Thyroid gland (tissue), 4 donors: ENCODE measurements at regions not wholly inside any gene's neighbourhood (a gene's known extent, or its start where the extent isn't known, plus 50 kb on each side); places are given as distances from the start of the nearest gene placed in this dataset.
"Not testable (repeated sequence)": the region's sequence is repeated elsewhere in the genome, so short reads cannot be mapped to it uniquely, and the experiment has no call there.

Experiments used
- DNase-seq, 2 donors: peaks; one replicate each; pipeline ENCODE4 v3.0.0-alpha.2; 2019
- H3K27ac ChIP-seq, 3 donors: fragments of 200-600 bp; sonication (generic); 1 replicate in 2 of 3; 2 replicates in 1 of 3; pipeline ENCODE4 v1.5.1; 2016 to 2019; ENCODE audit warnings: mild to moderate bottlenecking in 1 of 3, moderate library complexity in 1 of 3
- H3K27me3 ChIP-seq: fragments of 200-600 bp; sonication (generic); one replicate; pipeline ENCODE4 v1.5.1; 2019
- H3K36me3 ChIP-seq, 2 donors: fragments of 200-600 bp; sonication (generic); one replicate each; pipeline ENCODE4 v1.5.1; 2016 to 2019
- H3K4me1 ChIP-seq, 2 donors: fragments of 200-600 bp; sonication (generic); one replicate each; pipeline ENCODE4 v1.5.1; 2017 to 2019
- H3K4me3 ChIP-seq, 3 donors: fragments of 200-600 bp; sonication (generic); replicated peaks in 1 of 3; 1 replicate in 2 of 3; 2 replicates in 1 of 3; pipeline ENCODE4 v1.5.1; 2016; ENCODE audit warnings: mild to moderate bottlenecking in 1 of 3
- H3K9me3 ChIP-seq: fragments of 200-600 bp; sonication (generic); one replicate; pipeline ENCODE4 v1.5.1; 2017
- CTCF ChIP-seq, 6 experiments: fragments of 200-600 bp in 3 of 6; fragments of 450-650 bp in 3 of 6; sonication (generic) in 3 of 6; IDR thresholded peaks; one replicate each; pipeline ENCODE4 v1.5.1; 2016 to 2019; ENCODE audit warnings: antibody characterized with exemption in 6 of 6, mild to moderate bottlenecking in 2 of 6, inconsistent platforms in 1 of 6, moderate library complexity in 1 of 6
- POLR2A ChIP-seq, 2 donors: fragments of 450-650 bp; IDR thresholded peaks; one replicate each; pipeline ENCODE4 v1.6.1; 2017; ENCODE audit warnings: antibody characterized with exemption in 2 of 2, mild to moderate bottlenecking in 2 of 2, moderate library complexity in 1 of 2
- WGBS, 2 donors: methylation state at CpG; one replicate each; pipeline ENCODE4 v1.1.5; 2017; 5-methylcytosine and 5-hydroxymethylcytosine counted together
- intact Hi-C: fragments of 100-400 bp; cut with DNase I; formaldehyde crosslinking; loops from one replicate; pipeline ENCODE4 v1.15.1; 2023

- peak; percentile 70 to 90 (median 82) for TF ChIP-seq CTCF (IDR thresholded peaks at IDR 0.05)
- TF ChIP-seq POLR2A (IDR thresholded peaks at IDR 0.05), result no peak
- Histone ChIP-seq H3K4me1 (no peaks in the 10 kb centered on the region), H3K9me3 (no peaks in the 10 kb centered on the region), H3K27me3 (peaks cover 6% of the 10 kb centered on the region), H3K27ac (peak overlapping the region in 2 of 3 donors; percentile 74 to 76), H3K36me3 (no peaks in the 10 kb centered on the region), H3K4me3 (peak overlapping the region; percentile 48 to 56 (median 49))
- WGBS, 2 donors, result 11 to 12% methylated on average over 24 of the region's 24 CpGs
- peak; percentile 40 to 54 for DNase-seq
- intact Hi-C loops, result loop anchor here (5.0 kb wide), 2 partner anchors 230 to 575 kb away; no protein-coding TSS in a partner anchor
Measured at GRCh38 chr6:27752038-27752885, 159.9 kb downstream of the OR2B2 start.

- H3K27me3 ChIP-seq, result peaks cover 5% of the 10 kb centered on the region
- H3K4me1 ChIP-seq, result no peaks in the 10 kb centered on the region
- no peak overlapping the region for H3K4me3 ChIP-seq
- TF ChIP-seq POLR2A (IDR thresholded peaks at IDR 0.05) (no peak), CTCF (IDR thresholded peaks at IDR 0.05) (no peak)
- no peaks in the 10 kb centered on the region for H3K9me3 ChIP-seq
- intact Hi-C loops, result no loop called here
- H3K36me3 ChIP-seq, result no peaks in the 10 kb centered on the region
- H3K27ac ChIP-seq, result no peak overlapping the region
- DNase-seq, result no peak
- WGBS, 2 donors, result 83 to 92% methylated on average over 7 of the region's 7 CpGs
Measured at GRCh38 chr6:27748661-27749060, 163.5 kb downstream of the OR2B2 start.

DNA sequence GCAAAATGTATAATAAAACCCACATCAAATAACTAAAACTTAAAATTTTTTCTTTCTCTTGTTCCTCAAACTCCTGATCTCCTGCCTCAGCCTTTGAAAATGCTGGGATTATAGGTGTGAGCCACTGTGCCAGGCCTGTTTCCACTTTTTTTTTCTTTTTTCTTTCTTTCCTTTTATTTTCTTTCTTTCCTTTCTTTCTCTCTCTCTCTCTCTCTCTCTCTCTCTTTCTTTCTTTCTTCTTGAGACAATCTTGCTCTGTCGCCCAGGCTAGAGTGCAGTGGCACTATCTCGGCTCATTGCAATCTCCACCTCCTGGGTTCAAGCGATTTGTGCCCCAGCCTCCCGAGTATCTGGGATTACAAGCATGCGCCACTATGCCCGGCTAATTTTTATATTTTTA is 164.6 kb downstream of the OR2B2 start:
- H3K9me3 ChIP-seq, result no peaks in the 10 kb centered on the region
- no peaks in the 10 kb centered on the region for H3K36me3 ChIP-seq
- H3K27ac ChIP-seq, result no peak overlapping the region
- TF ChIP-seq POLR2A (IDR thresholded peaks at IDR 0.05), result no peak
- TF ChIP-seq CTCF (IDR thresholded peaks at IDR 0.05), result no peak
- H3K27me3 ChIP-seq, result peaks cover 5% of the 10 kb centered on the region
- H3K4me1 ChIP-seq, result no peaks in the 10 kb centered on the region
- intact Hi-C loops, result no loop called here
- no peak overlapping the region for H3K4me3 ChIP-seq
- DNase-seq, result no peak
- WGBS, 2 donors, result 86 to 91% methylated on average over 6 of the region's 6 CpGs

DNA sequence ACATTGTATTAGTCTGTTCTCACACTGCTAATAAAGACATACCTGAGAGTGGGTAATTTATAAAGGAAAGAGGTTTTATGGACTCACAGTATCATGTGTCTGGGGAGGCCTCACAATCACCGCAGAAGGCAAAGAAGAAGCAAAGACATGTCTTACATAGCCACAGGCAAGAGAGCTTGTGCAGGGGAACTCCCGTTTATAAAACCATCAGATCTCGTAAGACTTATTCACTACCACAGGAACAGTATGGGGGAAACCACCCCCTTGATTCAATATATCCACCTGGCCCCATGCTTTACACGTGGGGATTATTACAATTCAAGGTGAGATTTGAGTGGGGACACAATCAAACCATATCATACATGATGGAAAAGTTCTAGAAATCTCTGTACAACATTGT is 165.3 kb downstream of the OR2B2 start:
- DNase-seq, H3K4me3 ChIP-seq, H3K4me1 ChIP-seq, H3K36me3 ChIP-seq, H3K27me3 ChIP-seq, H3K27ac ChIP-seq, H3K9me3 ChIP-seq, intact Hi-C loops: not testable (repeated sequence)
- WGBS, 2 donors, result 55 to 63% methylated on average over 4 of the region's 4 CpGs

GRCh38 chr6:27743787-27744186 is 168.4 kb downstream of the OR2B2 start:
- Histone ChIP-seq H3K9me3 (no peaks in the 10 kb centered on the region), H3K4me3 (no peak overlapping the region), H3K27me3 (peaks cover 5% of the 10 kb centered on the region), H3K36me3 (no peaks in the 10 kb centered on the region), H3K4me1 (no peaks in the 10 kb centered on the region), H3K27ac (no peak overlapping the region)
- intact Hi-C loops, result no loop called here
- TF ChIP-seq CTCF (IDR thresholded peaks at IDR 0.05), result no peak
- TF ChIP-seq POLR2A (IDR thresholded peaks at IDR 0.05), result no peak
- 18 to 20% methylated on average over 7 of the region's 7 CpGs for WGBS, 2 donors
- no peak for DNase-seq
